Osteoblast (primary cell): ENCODE measurements at regions not wholly inside any gene's neighbourhood (a gene's known extent, or its start where the extent isn't known, plus 50 kb on each side); places are given as distances from the start of the nearest gene placed in this dataset.

ENCODE experiments used
- DNase-seq: peaks from one replicate; pipeline ENCODE4 v3.0.0; 2011; ENCODE audit warnings: low spot score, mixed read lengths; ENCODE audit not compliant: insufficient read length; ENCODE audit errors: missing footprints
- H2AFZ ChIP-seq: 2 replicates; pipeline ENCODE4 v1.6.0; 2011; ENCODE audit warnings: mild to moderate bottlenecking, low read length
- H3K27ac ChIP-seq: 2 replicates; pipeline ENCODE4 v1.5.1; 2011; ENCODE audit warnings: mild to moderate bottlenecking, low read depth, low read length, moderate library complexity
- H3K27me3 ChIP-seq: 2 replicates; pipeline ENCODE4 v1.6.0; 2012; ENCODE audit warnings: mild to moderate bottlenecking, control low read depth, inconsistent platforms, low read length, moderate library complexity; ENCODE audit not compliant: insufficient read depth
- H3K36me3 ChIP-seq: 2 replicates; pipeline ENCODE4 v1.5.1; 2011; ENCODE audit warnings: mild to moderate bottlenecking, low read length, control low read depth, moderate library complexity; ENCODE audit not compliant: insufficient read depth
- H3K4me1 ChIP-seq: 2 replicates; pipeline ENCODE4 v1.5.1; 2011; ENCODE audit warnings: mild to moderate bottlenecking, low read length, control low read depth, moderate library complexity; ENCODE audit not compliant: insufficient read depth
- H3K4me2 ChIP-seq: 2 replicates; pipeline ENCODE4 v1.6.0; 2011; ENCODE audit warnings: mild to moderate bottlenecking, low read length; ENCODE audit not compliant: insufficient read depth
- H3K4me3 ChIP-seq: fragments of 200-600 bp; sonication (generic); 3 replicates; pipeline ENCODE4 v1.5.1; 2012; ENCODE audit warnings: mild to moderate bottlenecking, low read length, inconsistent platforms; ENCODE audit not compliant: insufficient read depth
- H3K79me2 ChIP-seq: 2 replicates; pipeline ENCODE4 v1.6.0; 2012; ENCODE audit warnings: mild to moderate bottlenecking, low read length, control low read depth, inconsistent platforms; ENCODE audit not compliant: insufficient read depth
- H3K9me3 ChIP-seq: 2 replicates; pipeline ENCODE4 v1.5.1; 2011; ENCODE audit warnings: low read depth, low read length, control low read depth
- H4K20me1 ChIP-seq: 2 replicates; pipeline ENCODE4 v1.6.0; 2012; ENCODE audit warnings: mild to moderate bottlenecking, low read length, control low read depth; ENCODE audit not compliant: insufficient read depth
- TF ChIP-seq, protein P1 (sequence below): IDR thresholded peaks from 2 replicates; pipeline ENCODE4 v1.5.1; 2011; ENCODE audit warnings: mild to moderate bottlenecking, low read depth, low read length, moderate library complexity; ENCODE audit errors: extremely low read depth

DNA sequence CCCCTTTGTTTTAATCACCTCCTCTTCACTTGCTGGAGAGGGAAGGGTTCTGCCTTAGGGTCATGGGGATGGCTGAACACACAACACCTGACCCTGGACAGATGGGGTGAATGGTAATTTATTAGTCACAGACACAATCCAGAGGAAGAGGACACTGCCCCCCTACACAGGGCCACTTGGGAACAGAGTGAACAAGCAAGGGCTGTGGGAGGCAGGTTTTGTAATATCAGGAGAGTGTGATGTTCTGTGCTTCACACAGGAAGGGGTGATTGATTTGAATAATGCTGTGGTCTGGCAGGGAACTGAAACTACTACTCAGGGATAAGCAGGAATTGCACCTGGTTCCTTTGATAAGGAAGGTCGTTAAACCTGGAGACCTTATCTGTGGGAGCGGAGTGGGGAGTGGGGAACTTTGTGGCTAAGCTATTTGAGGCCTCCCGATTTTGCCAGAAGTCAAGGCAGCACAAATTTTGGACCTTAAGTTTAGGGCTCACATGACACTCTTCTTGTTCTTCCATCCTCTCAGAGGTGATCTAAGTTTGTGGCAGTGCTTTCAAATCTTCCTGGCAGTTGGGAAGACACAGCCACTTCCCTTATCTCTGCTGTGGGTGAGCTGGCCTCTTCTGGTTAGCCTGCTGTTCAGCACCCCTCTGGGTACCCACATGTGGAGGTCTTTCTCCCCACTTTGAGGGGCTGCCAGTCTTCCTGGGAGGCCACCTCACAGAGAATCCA lies 77.8 kb downstream of the CD164 start:
- Histone ChIP-seq H3K4me2 (no peak overlapping the region), H3K9me3 (no peaks in the 10 kb centered on the region), H3K4me3 (no peak overlapping the region), H3K27me3 (peaks cover 8% of the 10 kb centered on the region), H3K79me2 (no peaks in the 10 kb centered on the region), H3K27ac (no peak overlapping the region), H3K4me1 (peaks cover 2% of the 10 kb centered on the region), H3K36me3 (no peaks in the 10 kb centered on the region), H4K20me1 (no peaks in the 10 kb centered on the region), H2AFZ (no peak overlapping the region)
- DNase-seq: no peak
- TF ChIP-seq, protein P1, sequence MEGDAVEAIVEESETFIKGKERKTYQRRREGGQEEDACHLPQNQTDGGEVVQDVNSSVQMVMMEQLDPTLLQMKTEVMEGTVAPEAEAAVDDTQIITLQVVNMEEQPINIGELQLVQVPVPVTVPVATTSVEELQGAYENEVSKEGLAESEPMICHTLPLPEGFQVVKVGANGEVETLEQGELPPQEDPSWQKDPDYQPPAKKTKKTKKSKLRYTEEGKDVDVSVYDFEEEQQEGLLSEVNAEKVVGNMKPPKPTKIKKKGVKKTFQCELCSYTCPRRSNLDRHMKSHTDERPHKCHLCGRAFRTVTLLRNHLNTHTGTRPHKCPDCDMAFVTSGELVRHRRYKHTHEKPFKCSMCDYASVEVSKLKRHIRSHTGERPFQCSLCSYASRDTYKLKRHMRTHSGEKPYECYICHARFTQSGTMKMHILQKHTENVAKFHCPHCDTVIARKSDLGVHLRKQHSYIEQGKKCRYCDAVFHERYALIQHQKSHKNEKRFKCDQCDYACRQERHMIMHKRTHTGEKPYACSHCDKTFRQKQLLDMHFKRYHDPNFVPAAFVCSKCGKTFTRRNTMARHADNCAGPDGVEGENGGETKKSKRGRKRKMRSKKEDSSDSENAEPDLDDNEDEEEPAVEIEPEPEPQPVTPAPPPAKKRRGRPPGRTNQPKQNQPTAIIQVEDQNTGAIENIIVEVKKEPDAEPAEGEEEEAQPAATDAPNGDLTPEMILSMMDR: no peak

- Histone ChIP-seq H3K4me3 (no peak overlapping the region), H4K20me1 (no peaks in the 10 kb centered on the region), H3K4me1 (peaks cover 2% of the 10 kb centered on the region), H3K27me3 (peaks cover 12% of the 10 kb centered on the region), H3K79me2 (no peaks in the 10 kb centered on the region), H2AFZ (no peak overlapping the region), H3K36me3 (no peaks in the 10 kb centered on the region), H3K27ac (no peak overlapping the region), H3K4me2 (no peak overlapping the region), H3K9me3 (no peaks in the 10 kb centered on the region)
- DNase-seq: no peak
- TF ChIP-seq, protein P1: no peak
Observed at GRCh38 chr6:109303640-109304283, 78.5 kb downstream of the CD164 start.

GRCh38 chr6:109303164-109303563 lies 79.1 kb downstream of the CD164 start:
- Histone ChIP-seq H2AFZ (no peak overlapping the region), H4K20me1 (no peaks in the 10 kb centered on the region), H3K4me3 (no peak overlapping the region), H3K4me1 (no peaks in the 10 kb centered on the region), H3K27ac (no peak overlapping the region), H3K79me2 (no peaks in the 10 kb centered on the region), H3K36me3 (no peaks in the 10 kb centered on the region), H3K9me3 (no peaks in the 10 kb centered on the region), H3K27me3 (peaks cover 14% of the 10 kb centered on the region), H3K4me2 (no peak overlapping the region)
- TF ChIP-seq, protein P1: no peak
- DNase-seq: no peak

GRCh38 chr6:109302176-109302575 lies 80.1 kb downstream of the CD164 start:
- H2AFZ ChIP-seq: no peak overlapping the region
- H3K4me2 ChIP-seq: no peak overlapping the region
- H3K4me3 ChIP-seq: no peak overlapping the region
- DNase-seq: no peak
- TF ChIP-seq, protein P1: no peak
- no peak overlapping the region for H3K27ac ChIP-seq
- H3K4me1 ChIP-seq: no peaks in the 10 kb centered on the region
- H3K79me2 ChIP-seq: no peaks in the 10 kb centered on the region
- peaks cover 14% of the 10 kb centered on the region for H3K27me3 ChIP-seq
- H4K20me1 ChIP-seq: no peaks in the 10 kb centered on the region
- no peaks in the 10 kb centered on the region for H3K9me3 ChIP-seq
- H3K36me3 ChIP-seq: no peaks in the 10 kb centered on the region
